H1 (cell line): ENCODE measurements at regions not wholly inside any gene's neighbourhood (a gene's known extent, or its start where the extent isn't known, plus 50 kb on each side); places are given as distances from the start of the nearest gene placed in this dataset.

Experiments
- CTCF ChIA-PET: fragments of 300-600 bp; sonication (Branson Sonifier 250); formaldehyde crosslinking; loops from one replicate; lab custom pipeline; 2021; ENCODE audit not compliant: partially characterized antibody; lab: Charles Lee
- POLR2A ChIA-PET: fragments of 300-600 bp; sonication (Branson Sonifier 250); formaldehyde crosslinking; loops from one replicate; lab custom pipeline; 2021; ENCODE audit warnings: inconsistent platforms; ENCODE audit not compliant: partially characterized antibody; lab: Charles Lee
- DNase-seq, 2 experiments: peaks; one replicate each; pipeline versions ENCODE4 v3.0.0 to v3.0.0-alpha.2; 2010 to 2022; ENCODE audit warnings: low spot score in 2 of 2, low read depth in 1 of 2, mixed read lengths in 1 of 2
- FAIRE-seq: peaks from 2 replicates; lab custom pipeline; 2011; peaks lifted over from hg19 to GRCh38; lab: Jason Lieb, UNC
- H2AFZ ChIP-seq: 2 replicates; pipeline ENCODE4 v1.8.1; 2012; ENCODE audit warnings: low read length, inconsistent platforms
- H2AK5ac ChIP-seq: 2 replicates; pipeline ENCODE4 v1.6.1; 2013; ENCODE audit warnings: low read depth, low read length
- H2BK120ac ChIP-seq: replicated peaks from 2 replicates; pipeline ENCODE3; 2013; ENCODE audit warnings: low read depth, low read length, inconsistent platforms
- H2BK12ac ChIP-seq: 2 replicates; pipeline ENCODE4 v1.6.1; 2013; ENCODE audit warnings: low read depth, low read length
- H2BK15ac ChIP-seq: 2 replicates; pipeline ENCODE4 v1.6.1; 2013; ENCODE audit warnings: low read length
- H2BK20ac ChIP-seq: 2 replicates; pipeline ENCODE4 v1.6.1; 2013; ENCODE audit warnings: low read length
- H2BK5ac ChIP-seq: 2 replicates; pipeline ENCODE4 v1.6.1; 2013; ENCODE audit warnings: low read depth, low read length
- H3K14ac ChIP-seq: 2 replicates; pipeline ENCODE4 v1.6.1; 2013; ENCODE audit warnings: inconsistent platforms; ENCODE audit not compliant: insufficient read length
- H3K18ac ChIP-seq: 2 replicates; pipeline ENCODE4 v1.6.1; 2013; ENCODE audit warnings: low read length; ENCODE audit errors: extremely low read depth
- H3K23ac ChIP-seq: 2 replicates; pipeline ENCODE4 v1.6.1; 2013; ENCODE audit warnings: inconsistent platforms; ENCODE audit not compliant: insufficient read length
- H3K23me2 ChIP-seq: 2 replicates; pipeline ENCODE4 v1.6.1; 2013; ENCODE audit warnings: low read depth, low read length
- H3K27ac ChIP-seq: 2 replicates; pipeline ENCODE4 v1.6.1; 2011; ENCODE audit warnings: low read depth, low read length, inconsistent platforms
- H3K27me3 ChIP-seq, 4 experiments: replicated peaks in 1 of 4; 1 replicate in 1 of 4; 2 replicates in 3 of 4; pipeline versions ENCODE4 v1.6.1 to v1.8.1; 2011 to 2013; ENCODE audit warnings: low read length in 3 of 4, mild to moderate bottlenecking in 3 of 4, inconsistent platforms in 2 of 4, mixed read lengths in 2 of 4, moderate library complexity in 1 of 4; ENCODE audit not compliant: control insufficient read depth in 3 of 4, insufficient read depth in 3 of 4; ENCODE audit errors: extremely low read depth in 1 of 4
- H3K36me3 ChIP-seq, 4 experiments: 2 replicates each; pipeline versions ENCODE4 v1.6.1 to v1.8.1; 2011 to 2013; ENCODE audit warnings: mild to moderate bottlenecking in 4 of 4, low read length in 3 of 4, moderate library complexity in 2 of 4, control low read depth in 1 of 4, inconsistent platforms in 1 of 4; ENCODE audit not compliant: insufficient read depth in 4 of 4, control insufficient read depth in 2 of 4
- H3K4ac ChIP-seq: replicated peaks from 2 replicates; pipeline ENCODE3; 2013; ENCODE audit warnings: low read length, low read depth, mixed read lengths, inconsistent platforms; ENCODE audit not compliant: insufficient read length
- H3K4me1 ChIP-seq, 4 experiments: replicated peaks in 1 of 4; 1 replicate in 1 of 4; 2 replicates in 3 of 4; pipeline versions ENCODE4 v1.6.1 to v1.8.1; 2011 to 2013; ENCODE audit warnings: low read length in 3 of 4, inconsistent platforms in 2 of 4, mixed read lengths in 1 of 4; ENCODE audit not compliant: insufficient read depth in 4 of 4, control insufficient read depth in 3 of 4
- H3K4me2 ChIP-seq, 2 experiments: 2 replicates each; pipeline versions ENCODE4 v1.6.1 to v1.8.1; 2011 to 2013; ENCODE audit warnings: low read depth in 2 of 2, low read length in 2 of 2, control low read depth in 1 of 2, inconsistent platforms in 1 of 2, mild to moderate bottlenecking in 1 of 2; ENCODE audit not compliant: insufficient read depth in 1 of 2
- H3K4me3 ChIP-seq, 4 experiments: fragments of 200-600, 300-600 bp in 1 of 4; sonication (generic), shearing (Covaris generic), sonication (Bioruptor Twin) in 1 of 4; 2 replicates each; pipeline versions ENCODE4 v1.5.1 to v1.8.1; 2011 to 2016; ENCODE audit warnings: low read length in 4 of 4, low read depth in 3 of 4, control low read depth in 2 of 4, inconsistent platforms in 2 of 4, mild to moderate bottlenecking in 2 of 4, mixed read lengths in 1 of 4, moderate library complexity in 1 of 4; ENCODE audit not compliant: insufficient read depth in 2 of 4; ENCODE audit errors: extremely low read depth in 1 of 4
- H3K56ac ChIP-seq: replicated peaks from 2 replicates; pipeline ENCODE3; 2013; ENCODE audit warnings: low read depth, mild to moderate bottlenecking, mixed read lengths, low read length, inconsistent platforms; ENCODE audit not compliant: insufficient read length
- H3K79me1 ChIP-seq: 2 replicates; pipeline ENCODE4 v1.6.1; 2013; ENCODE audit warnings: low read depth, low read length, control low read depth
- H3K79me2 ChIP-seq, 2 experiments: 2 replicates each; pipeline versions ENCODE4 v1.6.1 to v1.8.1; 2012 to 2013; ENCODE audit warnings: low read length in 2 of 2, mild to moderate bottlenecking in 2 of 2, inconsistent platforms in 1 of 2; ENCODE audit not compliant: insufficient read depth in 2 of 2, control insufficient read depth in 1 of 2
- H3K9ac ChIP-seq, 4 experiments: replicated peaks in 1 of 4; 1 replicate in 1 of 4; 2 replicates in 3 of 4; pipeline versions ENCODE4 v1.6.1 to v1.8.1; 2011 to 2013; ENCODE audit warnings: low read depth in 3 of 4, low read length in 3 of 4, control low read depth in 2 of 4, mild to moderate bottlenecking in 2 of 4, moderate library complexity in 2 of 4, inconsistent platforms in 1 of 4; ENCODE audit errors: extremely low read depth in 1 of 4
- H3K9me3 ChIP-seq, 2 experiments: 2 replicates each; pipeline versions ENCODE4 v1.6.1 to v1.8.1; 2012 to 2013; ENCODE audit warnings: mild to moderate bottlenecking in 2 of 2, moderate library complexity in 2 of 2, control low read depth in 1 of 2, inconsistent platforms in 1 of 2, low read depth in 1 of 2, low read length in 1 of 2, mixed read lengths in 1 of 2; ENCODE audit not compliant: insufficient read depth in 2 of 2
- H4K20me1 ChIP-seq, 2 experiments: replicated peaks in 1 of 2; 2 replicates each; pipeline versions ENCODE3 to v1.8.1; 2011 to 2013; ENCODE audit warnings: inconsistent platforms in 2 of 2, low read length in 2 of 2, mild to moderate bottlenecking in 1 of 2; ENCODE audit not compliant: insufficient read depth in 2 of 2, control insufficient read depth in 1 of 2
- H4K5ac ChIP-seq: 2 replicates; pipeline ENCODE4 v1.6.1; 2013; ENCODE audit warnings: low read length, low read depth, mixed read lengths, inconsistent platforms; ENCODE audit not compliant: insufficient read length
- H4K8ac ChIP-seq: 2 replicates; pipeline ENCODE4 v1.8.0; 2013; ENCODE audit warnings: mild to moderate bottlenecking, moderate library complexity, low read length, inconsistent platforms; ENCODE audit not compliant: insufficient read depth; ENCODE audit errors: extremely low read depth
- H4K91ac ChIP-seq: replicated peaks from 2 replicates; pipeline ENCODE3; 2013; ENCODE audit warnings: low read length, mixed read lengths, inconsistent platforms; ENCODE audit not compliant: insufficient read length
- HDAC6 ChIP-seq: IDR thresholded peaks from one replicate; pipeline ENCODE4 v1.7.1; 2012; ENCODE audit warnings: low read depth, mild to moderate bottlenecking, inconsistent platforms, low read length, moderate library complexity
- JUN ChIP-seq: IDR thresholded peaks from 2 replicates; pipeline ENCODE4 v1.6.1; 2011; ENCODE audit warnings: low read depth, mild to moderate bottlenecking, improper control_type of control experiment, low read length
- NRF1 ChIP-seq: IDR thresholded peaks from 2 replicates; pipeline ENCODE4 v1.6.1; 2011; ENCODE audit warnings: mild to moderate bottlenecking, low read depth, low read length, improper control_type of control experiment
- SIRT6 ChIP-seq: IDR thresholded peaks from one replicate; pipeline ENCODE4 v1.7.1; 2012; ENCODE audit warnings: low read length, inconsistent platforms
- SUZ12 ChIP-seq: fragments of 200-600 bp; sonication (generic); IDR thresholded peaks from 2 replicates; pipeline ENCODE4 v1.6.1; 2012; ENCODE audit warnings: mild to moderate bottlenecking, inconsistent platforms, low read length, moderate library complexity, mixed read lengths
- TAF1 ChIP-seq: IDR thresholded peaks from 2 replicates; pipeline ENCODE4 v1.6.1; 2011; ENCODE audit warnings: mild to moderate bottlenecking, low read depth, low read length
- TBP ChIP-seq: IDR thresholded peaks from 2 replicates; pipeline ENCODE4 v1.6.1; 2011; ENCODE audit warnings: low read depth, low read length, improper control_type of control experiment
- whole genome bisulfite sequencing, 2 experiments: shearing (Covaris generic) in 1 of 2; methylation state at CpG; one replicate each; pipeline versions ENCODE4 v1.1.6 to v1.1.7; 2013 to 2015; ENCODE audit warnings: low lambda C conversion rate in 2 of 2, mixed read lengths in 2 of 2, inconsistent platforms in 1 of 2, low coverage in 1 of 2, missing lambda C conversion rate in 1 of 2; ENCODE audit not compliant: insufficient replicate concordance in 2 of 2, insufficient coverage in 1 of 2, insufficient read length in 1 of 2; ENCODE audit errors: extremely low coverage in 1 of 2, missing lambda C conversion rate in 1 of 2; 5-methylcytosine and 5-hydroxymethylcytosine counted together

DNA sequence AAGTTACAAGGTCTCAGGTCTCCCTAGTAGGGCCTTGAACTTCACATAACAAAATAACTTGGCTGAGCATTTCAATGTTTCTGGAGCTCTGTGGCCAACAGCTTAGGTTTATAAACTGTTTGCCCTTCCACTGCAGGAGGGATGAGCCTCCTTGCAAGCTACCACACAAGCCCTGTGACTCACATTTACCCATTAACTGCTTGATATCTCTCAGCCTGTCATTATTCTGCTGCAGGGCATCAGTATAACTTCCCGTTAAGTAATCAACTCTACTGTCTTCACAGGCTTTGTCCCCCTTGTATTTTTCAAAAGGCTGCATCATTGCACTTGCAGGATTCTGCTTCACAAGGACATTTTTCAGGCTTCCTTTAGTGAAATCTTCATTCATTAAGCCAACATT, 151.7 kb upstream of the CXCL13 start:
- no peak overlapping the region for H4K5ac ChIP-seq
- no peak overlapping the region for H4K8ac ChIP-seq
- ChIA-PET POLR2A (no interaction called here), CTCF (interaction anchor here (1.1 to 1.6 kb wide), 5 partner anchors 21 to 147 kb away, joined by 3 to 10 read pairs (median 5); no protein-coding TSS in a partner anchor)
- no peaks in the 10 kb centered on the region for H3K79me1 ChIP-seq
- H3K14ac ChIP-seq: no peak overlapping the region
- FAIRE-seq: no peak
- H2AK5ac ChIP-seq: no peak overlapping the region
- no peak overlapping the region for H2AFZ ChIP-seq
- H2BK12ac ChIP-seq: no peak overlapping the region
- no peak overlapping the region for H3K9ac ChIP-seq
- no peak overlapping the region for H2BK5ac ChIP-seq
- WGBS, 2 experiments: 83% methylated on average over 1 of the region's 1 CpG; no CpG with 5 or more reads in 1 of the 2 experiments
- H4K20me1 ChIP-seq: no peaks in the 10 kb centered on the region
- H4K91ac ChIP-seq: no peak overlapping the region
- H2BK20ac ChIP-seq: no peak overlapping the region
- H3K27ac ChIP-seq: no peak overlapping the region
- H3K4me3 ChIP-seq: no peak overlapping the region
- no peaks in the 10 kb centered on the region for H3K79me2 ChIP-seq
- H3K4me2 ChIP-seq: no peak overlapping the region
- no peak overlapping the region for H3K56ac ChIP-seq
- TF ChIP-seq TAF1 (no peak), SUZ12 (no peak), JUN (no peak), TBP (no peak), SIRT6 (no peak), NRF1 (no peak), HDAC6 (no peak)
- no peak for DNase-seq
- H3K9me3 ChIP-seq: no peaks in the 10 kb centered on the region
- H3K27me3 ChIP-seq: no peaks in the 10 kb centered on the region
- H3K4ac ChIP-seq: no peak overlapping the region
- no peaks in the 10 kb centered on the region for H3K4me1 ChIP-seq
- no peak overlapping the region for H2BK120ac ChIP-seq
- H3K36me3 ChIP-seq: no peaks in the 10 kb centered on the region
- H3K18ac ChIP-seq: no peak overlapping the region
- H3K23me2 ChIP-seq: no peaks in the 10 kb centered on the region
- H2BK15ac ChIP-seq: no peak overlapping the region
- no peak overlapping the region for H3K23ac ChIP-seq
